Thymus (tissue), 11 donors: ENCODE measurements at regions not wholly inside any gene's neighbourhood (a gene's known extent, or its start where the extent isn't known, plus 50 kb on each side); places are given as distances from the start of the nearest gene placed in this dataset.
A peak's percentile ranks its signal among the peaks of the same experiment; 100 is the strongest.

ENCODE experiments used
- DNase-seq, 9 donors: peaks; one replicate each; pipeline ENCODE4 v3.0.0-alpha.2; 2013; ENCODE audit warnings: low spot score in 9 of 9, low read depth in 6 of 9, missing footprints in 1 of 9
- H3K27ac ChIP-seq, 2 donors: one replicate each; pipeline ENCODE4 v1.5.1; 2013; ENCODE audit warnings: control low read depth in 1 of 2, low read depth in 1 of 2, low read length in 1 of 2, mild to moderate bottlenecking in 1 of 2, moderate library complexity in 1 of 2
- H3K27me3 ChIP-seq, 2 donors: one replicate each; pipeline ENCODE4 v1.5.1; 2013; ENCODE audit warnings: low read length in 1 of 2; ENCODE audit not compliant: control insufficient read depth in 2 of 2, insufficient read depth in 1 of 2
- H3K36me3 ChIP-seq, 2 donors: one replicate each; pipeline ENCODE4 v1.5.1; 2013; ENCODE audit warnings: low read length in 1 of 2, mild to moderate bottlenecking in 1 of 2, moderate library complexity in 1 of 2; ENCODE audit not compliant: control insufficient read depth in 2 of 2, insufficient read depth in 2 of 2
- H3K4me1 ChIP-seq, 2 donors: one replicate each; pipeline ENCODE4 v1.5.1; 2013; ENCODE audit warnings: low read length in 2 of 2; ENCODE audit not compliant: control insufficient read depth in 2 of 2, insufficient read depth in 2 of 2
- H3K4me3 ChIP-seq, 2 donors: one replicate each; pipeline ENCODE4 v1.5.1; 2013; ENCODE audit warnings: low read length in 2 of 2, control low read depth in 1 of 2, mild to moderate bottlenecking in 1 of 2
- H3K9me3 ChIP-seq, 2 donors: one replicate each; pipeline ENCODE4 v1.5.1; 2013; ENCODE audit warnings: low read length in 1 of 2, mild to moderate bottlenecking in 1 of 2; ENCODE audit not compliant: control insufficient read depth in 2 of 2, insufficient read depth in 1 of 2
- WGBS: extraction: QIAGEN DNeasy Blood & Tissue Kit; methylation state at CpG from one replicate; pipeline ENCODE4 v1.1.7; 2013; 5-methylcytosine and 5-hydroxymethylcytosine counted together
- donor health status: healthy.

DNA sequence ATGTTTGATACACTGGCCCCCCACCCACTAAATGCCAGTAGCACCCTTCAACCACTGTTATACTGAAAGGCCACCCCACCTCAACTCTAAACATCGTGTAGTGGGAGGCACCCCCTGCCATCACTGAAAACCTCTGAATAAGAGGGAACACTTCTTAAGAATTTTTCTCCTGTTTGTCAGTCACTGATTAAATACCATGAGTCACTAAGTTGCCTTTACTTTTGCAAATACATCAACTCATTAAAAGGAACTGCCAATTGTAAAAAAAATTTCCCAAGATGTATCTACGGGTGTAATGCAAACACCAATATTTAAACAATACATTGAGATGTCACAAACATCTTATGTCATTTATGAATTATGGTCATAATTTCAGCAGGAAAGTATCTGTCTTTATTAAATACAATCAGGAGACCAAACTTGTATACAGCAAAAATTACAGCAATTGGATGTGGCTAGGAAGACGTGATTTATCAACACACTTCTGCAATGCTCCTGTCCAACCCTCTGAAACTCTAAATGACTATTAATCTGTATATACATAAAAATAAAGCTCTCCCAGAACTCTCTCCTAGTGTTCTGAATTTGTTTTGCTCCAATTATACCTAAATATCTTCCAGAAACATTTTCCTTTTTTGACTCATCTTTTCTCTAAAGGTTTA, 144.1 kb upstream of the STK17B start:
- WGBS: 97% methylated on average over 3 of the region's 3 CpGs
- H3K36me3 ChIP-seq: no peaks in the 10 kb centered on the region
- DNase-seq: no peak
- H3K9me3 ChIP-seq: no peaks in the 10 kb centered on the region
- no peak overlapping the region for H3K27ac ChIP-seq
- no peaks in the 10 kb centered on the region for H3K4me1 ChIP-seq
- H3K4me3 ChIP-seq: no peak overlapping the region
- no peaks in the 10 kb centered on the region for H3K27me3 ChIP-seq

DNA sequence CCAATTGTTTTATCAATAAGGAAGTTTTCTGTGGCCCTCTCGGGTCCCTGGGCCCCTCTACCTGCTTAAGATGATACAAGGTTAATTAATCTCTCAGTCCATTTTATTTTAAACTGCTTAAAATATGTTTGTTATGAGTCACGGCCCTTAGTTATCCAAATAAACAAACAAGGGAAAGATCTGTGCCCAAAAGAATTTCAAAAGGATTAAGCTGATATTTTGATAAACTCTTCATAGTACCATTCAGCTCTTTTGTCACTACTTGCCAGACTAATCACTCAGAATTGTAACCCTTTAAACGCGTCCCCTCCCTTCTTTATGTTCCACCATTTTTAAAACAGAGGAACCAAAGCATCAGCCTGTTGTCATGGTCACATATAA, 144.7 kb upstream of the STK17B start:
- Histone ChIP-seq H3K27ac (no peak overlapping the region), H3K27me3 (no peaks in the 10 kb centered on the region), H3K36me3 (no peaks in the 10 kb centered on the region), H3K4me3 (no peak overlapping the region), H3K9me3 (no peaks in the 10 kb centered on the region), H3K4me1 (no peaks in the 10 kb centered on the region)
- DNase-seq: no peak
- WGBS: 97% methylated on average over 4 of the region's 4 CpGs

DNA sequence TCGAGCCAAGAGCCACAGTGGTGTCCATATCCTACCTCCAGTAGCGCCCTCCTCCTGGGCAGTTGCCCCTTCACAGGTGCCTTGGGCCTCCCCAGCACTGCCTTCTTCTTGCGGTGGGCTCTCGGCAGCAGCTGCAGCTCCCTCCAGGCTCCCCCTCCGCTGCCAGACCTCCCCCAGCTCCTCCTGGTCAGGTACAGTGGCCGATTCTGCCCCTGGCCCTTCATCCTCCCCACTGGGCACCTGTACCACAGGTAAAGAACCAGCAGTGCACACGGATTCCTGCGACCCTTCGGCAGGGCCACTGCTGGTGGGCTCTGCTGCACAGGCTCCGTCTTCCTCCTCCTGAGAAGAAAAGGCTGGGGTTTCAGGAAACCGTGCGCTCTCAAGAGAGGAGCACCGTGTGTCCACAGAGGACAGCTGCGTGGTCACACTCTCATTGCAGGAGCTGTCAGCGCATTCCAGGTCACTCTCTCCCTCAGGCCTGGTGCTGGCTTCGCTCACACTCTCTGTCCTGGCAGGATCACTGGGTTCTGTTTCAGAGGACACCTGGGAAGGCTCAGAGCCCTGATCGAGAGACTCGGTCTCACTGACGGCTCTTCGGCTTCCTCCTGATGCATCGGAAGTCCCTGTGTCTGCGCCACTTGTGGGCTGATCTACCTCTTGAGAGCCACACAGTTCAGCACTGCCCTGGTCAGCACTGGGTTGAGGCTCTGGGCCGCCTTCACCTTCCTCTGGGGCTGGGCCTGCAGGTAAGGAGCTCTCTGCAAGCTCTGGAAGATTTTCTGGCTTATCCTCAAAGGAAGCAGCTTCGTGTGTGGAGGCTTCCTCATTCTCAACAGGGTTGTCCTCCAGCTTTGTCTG, 147.4 kb upstream of the STK17B start:
- H3K27ac ChIP-seq: no peak overlapping the region
- H3K4me1 ChIP-seq: no peaks in the 10 kb centered on the region
- WGBS: 96% methylated on average over 24 of the region's 24 CpGs
- no peaks in the 10 kb centered on the region for H3K36me3 ChIP-seq
- DNase-seq: no peak
- no peak overlapping the region for H3K4me3 ChIP-seq
- no peaks in the 10 kb centered on the region for H3K9me3 ChIP-seq
- no peaks in the 10 kb centered on the region for H3K27me3 ChIP-seq

DNA sequence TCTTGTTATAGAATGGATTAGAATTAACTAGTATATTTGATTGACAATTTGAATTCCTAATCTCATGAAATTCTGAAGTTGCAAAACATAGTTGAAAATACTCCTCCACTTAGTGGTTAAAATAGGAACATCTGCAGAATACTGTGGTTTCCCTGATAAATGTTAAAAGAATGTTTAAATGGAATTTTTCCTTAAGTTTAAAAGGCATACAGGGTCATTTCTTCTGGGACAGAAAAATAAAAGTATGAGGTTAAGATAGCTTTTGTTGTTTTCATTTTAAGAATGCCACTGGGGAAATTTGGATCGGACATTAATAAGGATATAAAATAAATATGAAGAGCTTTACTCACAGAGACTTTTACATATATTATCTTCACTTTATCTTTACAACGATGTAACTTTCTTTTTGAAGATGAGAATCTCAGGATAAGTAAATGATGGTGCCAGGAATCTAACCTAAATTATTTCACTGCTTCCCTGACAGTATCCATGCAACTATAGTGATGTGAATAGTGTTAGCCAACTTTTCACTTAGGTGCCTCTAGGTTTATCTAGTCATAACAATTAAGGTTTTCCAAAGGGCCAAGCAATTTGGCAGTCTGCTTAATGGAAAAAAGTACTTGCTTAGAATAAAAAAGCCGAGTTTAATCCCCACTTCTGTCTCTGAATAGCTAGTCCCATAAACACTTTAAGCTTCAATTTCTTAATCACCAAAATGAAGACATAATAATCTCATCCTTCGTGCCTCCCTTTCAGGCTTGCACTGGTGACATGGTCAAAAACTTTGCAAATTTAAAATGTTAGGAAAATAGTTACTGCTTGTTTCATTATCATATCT, 151.8 kb upstream of the STK17B start:
- no peaks in the 10 kb centered on the region for H3K4me1 ChIP-seq
- no peak overlapping the region for H3K27ac ChIP-seq
- no peak for DNase-seq

DNA sequence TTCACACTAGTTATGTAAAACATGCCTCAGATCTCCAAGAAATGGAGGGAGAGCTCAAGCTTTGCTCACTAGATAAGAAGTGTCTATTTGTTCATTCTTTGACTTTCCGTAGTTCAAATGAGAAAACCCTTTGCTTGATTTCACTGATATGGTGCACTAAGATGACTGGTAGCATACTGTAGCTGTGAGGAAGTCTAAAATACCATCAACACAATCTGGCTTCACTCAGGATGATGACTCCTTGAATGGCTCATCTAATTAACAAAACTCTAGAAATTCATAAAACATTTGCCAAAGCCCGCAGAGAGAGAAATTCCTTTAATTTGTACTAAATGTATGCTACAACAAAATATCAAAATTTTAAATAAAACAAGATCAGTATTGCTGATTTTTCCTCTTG, 152.8 kb upstream of the STK17B start:
- Histone ChIP-seq H3K27ac (no peak overlapping the region), H3K4me3 (no peak overlapping the region), H3K27me3 (no peaks in the 10 kb centered on the region), H3K9me3 (no peaks in the 10 kb centered on the region), H3K36me3 (no peaks in the 10 kb centered on the region), H3K4me1 (no peaks in the 10 kb centered on the region)
- DNase-seq: peak in 2 of 9 donors; percentile 17
- 93% methylated on average over 2 of the region's 2 CpGs for WGBS

More for the DNA sequence above, 151.8 kb upstream of the STK17B start:
- no peaks in the 10 kb centered on the region for H3K9me3 ChIP-seq
- 95% methylated on average over 4 of the region's 4 CpGs for WGBS
- H3K36me3 ChIP-seq: no peaks in the 10 kb centered on the region
- no peak overlapping the region for H3K4me3 ChIP-seq
- H3K27me3 ChIP-seq: no peaks in the 10 kb centered on the region

DNA sequence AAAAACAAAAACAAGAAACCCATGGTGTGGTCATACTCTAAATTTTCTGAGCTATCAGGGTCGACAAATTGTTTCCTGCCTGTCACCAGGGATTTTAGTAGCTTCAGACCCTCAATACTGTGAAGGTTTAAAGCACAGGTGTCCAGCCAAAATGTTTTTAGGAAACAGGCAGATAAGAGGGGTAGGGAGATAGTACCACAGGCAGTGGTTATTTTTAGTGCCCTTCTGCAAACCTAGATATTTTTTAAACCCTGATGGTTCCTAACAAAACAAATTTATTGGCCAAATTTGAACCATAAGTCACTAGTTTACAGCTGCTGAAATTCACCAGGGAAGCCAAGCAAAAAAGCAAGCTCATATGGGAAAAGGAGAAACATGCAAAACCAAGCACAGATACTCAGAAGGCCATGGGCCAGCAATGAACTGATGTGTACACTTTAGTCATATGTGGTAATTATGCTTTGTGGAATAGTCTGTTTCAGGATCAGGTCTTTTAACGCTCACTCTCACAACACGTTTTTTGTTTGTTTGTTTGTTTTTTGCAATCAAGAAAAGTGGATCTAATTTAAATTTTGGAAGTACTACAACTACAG, 156.8 kb upstream of the STK17B start:
- no peaks in the 10 kb centered on the region for H3K36me3 ChIP-seq
- DNase-seq: no peak
- H3K4me3 ChIP-seq: no peak overlapping the region
- no peaks in the 10 kb centered on the region for H3K4me1 ChIP-seq
- H3K27ac ChIP-seq: no peak overlapping the region
- WGBS: 56% methylated on average over 3 of the region's 3 CpGs
- H3K27me3 ChIP-seq: no peaks in the 10 kb centered on the region
- H3K9me3 ChIP-seq: no peaks in the 10 kb centered on the region

DNA sequence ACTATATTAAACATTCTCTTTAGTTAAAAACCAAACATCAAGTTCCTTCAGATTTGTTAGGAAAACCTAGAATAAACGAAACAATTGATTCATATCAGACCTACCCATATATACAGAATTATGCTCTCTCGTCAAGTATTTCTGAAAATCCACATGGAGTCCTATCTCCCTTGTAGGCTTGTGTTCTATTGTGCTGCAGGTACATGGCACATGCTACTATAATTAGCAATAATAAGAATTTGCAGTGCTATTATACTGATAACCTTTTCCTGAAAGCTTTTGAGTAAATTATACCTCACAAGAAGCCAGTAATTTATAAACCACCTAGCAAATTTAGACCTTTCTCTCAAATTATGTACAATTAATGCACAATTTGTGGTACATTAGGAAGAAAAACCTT, 158.6 kb upstream of the STK17B start:
- no peak overlapping the region for H3K4me3 ChIP-seq
- H3K9me3 ChIP-seq: no peaks in the 10 kb centered on the region
- no peaks in the 10 kb centered on the region for H3K4me1 ChIP-seq
- no peak for DNase-seq
- H3K27me3 ChIP-seq: no peaks in the 10 kb centered on the region
- H3K36me3 ChIP-seq: no peaks in the 10 kb centered on the region
- H3K27ac ChIP-seq: no peak overlapping the region
- WGBS: 98% methylated on average over 2 of the region's 2 CpGs

DNA sequence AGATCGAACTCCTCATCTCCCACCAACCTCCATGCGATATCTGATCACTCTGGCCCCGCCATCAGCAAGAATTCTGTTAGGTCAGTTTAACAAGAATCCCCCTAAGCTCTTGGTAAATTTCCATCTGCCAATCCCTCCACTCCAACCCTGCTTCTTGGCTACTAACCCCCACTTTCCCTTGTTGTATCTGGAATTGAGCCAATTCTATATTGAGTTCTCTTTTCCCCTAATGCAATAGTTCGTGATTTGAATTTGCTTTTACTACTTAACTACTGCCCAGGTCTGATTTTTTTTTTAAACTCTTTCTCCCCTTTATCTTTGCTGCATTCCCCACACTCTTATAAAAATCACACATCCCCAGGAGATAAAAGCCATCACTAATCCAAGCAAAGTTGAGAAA, 159.3 kb upstream of the STK17B start:
- Histone ChIP-seq H3K36me3 (no peaks in the 10 kb centered on the region), H3K27ac (no peak overlapping the region), H3K27me3 (no peaks in the 10 kb centered on the region), H3K4me3 (no peak overlapping the region), H3K9me3 (no peaks in the 10 kb centered on the region), H3K4me1 (no peaks in the 10 kb centered on the region)
- no peak for DNase-seq
- 95% methylated on average over 4 of the region's 4 CpGs for WGBS
